Occipital lobe (tissue), 1 donor: ENCODE measurements at regions not wholly inside any gene's neighbourhood (a gene's known extent, or its start where the extent isn't known, plus 50 kb on each side); places are given as distances from the start of the nearest gene placed in this dataset.

Experiments used
- DNase-seq: peaks from one replicate; lab custom pipeline; 2025; lab: John Stamatoyannopoulos, UW

GRCh38 chr6:105591053-105591452, 188.2 kb upstream of the PREP start:
- no peak for DNase-seq

- DNase-seq = no peak
These were observed 185.3 kb upstream of the PREP start for GRCh38 chr6:105588123-105588710.

GRCh38 chr6:105587349-105588122, 184.7 kb upstream of the PREP start:
- DNase-seq = no peak

GRCh38 chr6:105578179-105578707, 175.4 kb upstream of the PREP start:
- no peak for DNase-seq

GRCh38 chr6:105573556-105573955, 170.7 kb upstream of the PREP start:
- DNase-seq = no peak

GRCh38 chr6:105573138-105573537, 170.3 kb upstream of the PREP start:
- no peak for DNase-seq

GRCh38 chr6:105570416-105570815, 167.5 kb upstream of the PREP start:
- DNase-seq = no peak

- no peak for DNase-seq
These were observed 166.8 kb upstream of the PREP start for GRCh38 chr6:105569706-105570105.

- no peak for DNase-seq
These were observed 165.9 kb upstream of the PREP start for GRCh38 chr6:105568751-105569150.

- DNase-seq = no peak
These were observed 165.3 kb upstream of the PREP start for GRCh38 chr6:105568142-105568541.

GRCh38 chr6:105567140-105567539, 164.3 kb upstream of the PREP start:
- DNase-seq = no peak

GRCh38 chr6:105566503-105566902, 163.6 kb upstream of the PREP start:
- DNase-seq = no peak

- DNase-seq = no peak
These were observed 161.4 kb upstream of the PREP start for GRCh38 chr6:105564121-105564902.

- DNase-seq = no peak
These were observed 159.1 kb upstream of the PREP start for GRCh38 chr6:105562027-105562426.

GRCh38 chr6:105561486-105561885, 158.6 kb upstream of the PREP start:
- DNase-seq = no peak

- DNase-seq = no peak
These were observed 157.8 kb upstream of the PREP start for GRCh38 chr6:105560611-105561066.

GRCh38 chr6:105557291-105557690, 154.4 kb upstream of the PREP start:
- DNase-seq = no peak

- DNase-seq = no peak
These were observed 150.3 kb upstream of the PREP start for GRCh38 chr6:105553171-105553570.

- DNase-seq = no peak
These were observed 148.2 kb upstream of the PREP start for GRCh38 chr6:105550955-105551620.

- DNase-seq = no peak
These were observed 143.9 kb upstream of the PREP start for GRCh38 chr6:105546754-105547153.

GRCh38 chr6:105545947-105546731, 143.3 kb upstream of the PREP start:
- DNase-seq = no peak
